ENCODE measurements at regions not wholly inside any gene's neighbourhood (a gene's known extent, or its start where the extent isn't known, plus 50 kb on each side); places are given as distances from the start of the nearest gene placed in this dataset.

DNA sequence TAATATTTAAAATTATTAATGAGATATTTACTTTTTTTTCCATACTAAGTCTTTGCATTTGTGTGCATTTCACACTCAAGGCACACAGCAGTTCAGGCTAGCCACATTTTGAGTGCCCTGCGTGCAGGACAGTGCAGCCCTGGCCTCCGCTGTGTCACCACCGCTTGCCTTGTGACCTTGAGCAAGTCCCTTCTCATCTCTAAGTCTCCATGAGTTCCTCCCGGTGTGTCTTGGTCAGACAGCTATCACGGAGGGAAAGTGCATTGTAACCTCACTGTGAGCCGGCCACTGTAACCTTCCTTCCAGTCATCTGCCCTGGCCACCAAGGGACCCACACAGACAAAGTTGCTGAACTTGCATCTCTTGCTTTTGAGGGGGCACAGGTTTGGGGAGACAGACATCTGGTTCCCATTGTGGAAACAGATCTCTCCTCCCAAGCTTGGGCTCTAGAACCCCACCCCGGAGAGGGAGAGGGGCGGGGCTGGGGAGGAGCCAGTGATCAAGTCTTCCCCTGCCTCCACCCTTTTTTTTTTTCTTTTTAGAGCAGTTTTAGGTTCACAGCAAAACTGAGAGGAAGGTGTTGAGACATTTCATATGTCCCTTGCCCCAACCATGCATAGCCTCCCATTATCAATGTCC is 96.8 kb downstream of the C9orf50 start:
- BruUV-seq (replicated peaks), result no TSS peak
- Histone ChIP-seq H3K9me2 (ENCODE audit: insufficient read depth) (no peaks in the 10 kb centered on the region), H3K36me3 (ENCODE audit: control insufficient read depth in 1 of 2, insufficient read depth in 2 of 2, low read length in 2 of 2) (no peaks in the 10 kb centered on the region), H2AFZ (ENCODE audit: low read depth, low read length, poor library complexity, severe bottlenecking) (no peak overlapping the region), H3K79me2 (ENCODE audit: insufficient read depth, low read length) (no peaks in the 10 kb centered on the region), H3K4me1 (ENCODE audit: control insufficient read depth in 1 of 2, insufficient read depth in 2 of 2, low read length in 2 of 2) (peaks cover 9 to 14% of the 10 kb centered on the region in 2 experiments; a peak in 3 of 4 replicates), H4K20me1 (ENCODE audit: insufficient read depth) (no peaks in the 10 kb centered on the region), H3K27ac (ENCODE audit: low read depth, low read length) (no peak overlapping the region), H3K9me3 (ENCODE audit: control insufficient read depth in 1 of 2, insufficient read depth in 1 of 2, low read depth in 1 of 2, low read length in 2 of 2) (no peaks in the 10 kb centered on the region), H3K4me2 (ENCODE audit: low read length) (no peak overlapping the region), H3K4me3 (replicated peaks in 1 of 2; ENCODE audit: low read depth in 1 of 2, low read length in 2 of 2) (no peak overlapping the region), H3K27me3 (ENCODE audit: insufficient read depth, low read length) (no peaks in the 10 kb centered on the region), H3K9ac (ENCODE audit: low read length) (no peak overlapping the region)
- TF ChIP-seq EGR1 (IDR thresholded peaks at IDR 0.05; ENCODE audit: low read depth) (no peak), REST (IDR thresholded peaks at IDR 0.05; ENCODE audit: low read depth) (no peak), FOSL1 (IDR thresholded peaks at IDR 0.05; ENCODE audit: low read depth) (no peak), RAD21 (IDR thresholded peaks at IDR 0.05; ENCODE audit: low read depth) (no peak), EZH2 (IDR thresholded peaks at IDR 0.05) (no peak), TCF7L2 (IDR thresholded peaks at IDR 0.05; ENCODE audit: borderline replicate concordance, extremely low read depth, insufficient read depth, insufficient read length) (no peak), SRF (IDR thresholded peaks at IDR 0.05; ENCODE audit: low read depth) (no peak), CEBPB (IDR thresholded peaks at IDR 0.05; ENCODE audit: low read depth) (no peak), YY1 (IDR thresholded peaks at IDR 0.05; ENCODE audit: extremely low read depth, insufficient replicate concordance, low read depth, low read length) (no peak), SP1 (IDR thresholded peaks at IDR 0.05; ENCODE audit: low read depth) (no peak), ELF1 (IDR thresholded peaks at IDR 0.05; ENCODE audit: borderline replicate concordance, low read depth) (no peak), CTCF (IDR thresholded peaks at IDR 0.05 in 2 of 3, conservative IDR thresholded peaks at IDR 0.05 in 1 of 3; ENCODE audit: borderline replicate concordance in 1 of 3, insufficient read depth in 1 of 3, low read depth in 2 of 3, low read length in 2 of 3) (no peak), POLR2AphosphoS5 (IDR thresholded peaks at IDR 0.05; ENCODE audit: low read depth, low read length) (no peak), POLR2A (IDR thresholded peaks at IDR 0.05; ENCODE audit: borderline replicate concordance, extremely low read depth, insufficient read depth, insufficient read length) (no peak), SIN3A (IDR thresholded peaks at IDR 0.05; ENCODE audit: low read depth) (no peak)
- TF ChIP-seq, protein P1, sequence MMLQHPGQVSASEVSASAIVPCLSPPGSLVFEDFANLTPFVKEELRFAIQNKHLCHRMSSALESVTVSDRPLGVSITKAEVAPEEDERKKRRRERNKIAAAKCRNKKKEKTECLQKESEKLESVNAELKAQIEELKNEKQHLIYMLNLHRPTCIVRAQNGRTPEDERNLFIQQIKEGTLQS (IDR thresholded peaks at IDR 0.05), result no peak
- intact Hi-C loops (cut with micrococcal nuclease), result no loop called here
- DNase-seq (ENCODE audit: low read depth, low spot score), result no peak
- ChIA-PET CTCF (no interaction called here), RAD21 (ENCODE audit: low non-redundant PET in 1 of 2, low total read pairs in 2 of 2, uncharacterized antibody in 2 of 2, unreplicated experiment in 2 of 2) (no interaction called here), POLR2A (no interaction called here)
- no peak for ATAC-seq
